Dendritic cell treated with granulocyte-macrophage colony-stimulating factor and Interleukin-4, amounts not matched to agents 40 ng/mL and 50 ng/mL, for 4 days (primary cell): ENCODE measurements at regions not wholly inside any gene's neighbourhood (a gene's known extent, or its start where the extent isn't known, plus 50 kb on each side); places are given as distances from the start of the nearest gene placed in this dataset.

ENCODE experiments used
- H3K27ac Mint-ChIP-seq: one replicate; pipeline ENCODE4 v1.8.0; 2022; ENCODE audit warnings: mild to moderate bottlenecking, mixed read lengths
- H3K27me3 Mint-ChIP-seq: one replicate; pipeline ENCODE4 v1.8.0; 2022; ENCODE audit warnings: mild to moderate bottlenecking, mixed read lengths
- H3K36me3 Mint-ChIP-seq: one replicate; pipeline ENCODE4 v1.8.0; 2022; ENCODE audit warnings: low read depth, mixed read lengths
- H3K4me1 Mint-ChIP-seq: one replicate; pipeline ENCODE4 v1.8.0; 2022; ENCODE audit warnings: low read depth, mixed read lengths
- H3K4me3 Mint-ChIP-seq: one replicate; pipeline ENCODE4 v1.8.0; 2022; ENCODE audit warnings: mild to moderate bottlenecking, moderate library complexity, mixed read lengths
- H3K9me3 Mint-ChIP-seq: one replicate; pipeline ENCODE4 v1.8.0; 2022; ENCODE audit warnings: mixed read lengths
- intact Hi-C: fragments of 100-400 bp; cut with micrococcal nuclease; formaldehyde crosslinking; loops from one replicate; pipeline ENCODE4 v1.15.0; 2022

GRCh38 chr3:1979961-1980615 is 118.6 kb upstream of the CNTN4 start:
- Mint-ChIP-seq H3K4me3 (no peak overlapping the region), H3K9me3 (peaks cover 62% of the 10 kb centered on the region), H3K36me3 (no peaks in the 10 kb centered on the region), H3K27me3 (no peaks in the 10 kb centered on the region), H3K27ac (no peak overlapping the region), H3K4me1 (no peaks in the 10 kb centered on the region)
- intact Hi-C loops = no loop called here

- intact Hi-C loops = no loop called here
- no peak overlapping the region for H3K4me3 Mint-ChIP-seq
These were observed 110.7 kb upstream of the CNTN4 start for GRCh38 chr3:1987980-1988379.

GRCh38 chr3:1998739-1999138 is 99.9 kb upstream of the CNTN4 start:
- no peaks in the 10 kb centered on the region for H3K36me3 Mint-ChIP-seq
- H3K4me3 Mint-ChIP-seq = no peak overlapping the region
- no peak overlapping the region for H3K27ac Mint-ChIP-seq
- no peaks in the 10 kb centered on the region for H3K27me3 Mint-ChIP-seq
- H3K4me1 Mint-ChIP-seq = no peaks in the 10 kb centered on the region
- intact Hi-C loops = no loop called here
- H3K9me3 Mint-ChIP-seq = peaks cover 18% of the 10 kb centered on the region

More at GRCh38 chr3:1987980-1988379, 110.7 kb upstream of the CNTN4 start:
- no peaks in the 10 kb centered on the region for H3K4me1 Mint-ChIP-seq
- H3K9me3 Mint-ChIP-seq = peaks cover 21% of the 10 kb centered on the region
- no peak overlapping the region for H3K27ac Mint-ChIP-seq
- H3K27me3 Mint-ChIP-seq = no peaks in the 10 kb centered on the region
- H3K36me3 Mint-ChIP-seq = no peaks in the 10 kb centered on the region

GRCh38 chr3:2001306-2002108 is 97.2 kb upstream of the CNTN4 start:
- no peaks in the 10 kb centered on the region for H3K27me3 Mint-ChIP-seq
- H3K36me3 Mint-ChIP-seq = no peaks in the 10 kb centered on the region
- H3K27ac Mint-ChIP-seq = no peak overlapping the region
- intact Hi-C loops = no loop called here
- no peaks in the 10 kb centered on the region for H3K4me1 Mint-ChIP-seq
- peaks cover 28% of the 10 kb centered on the region for H3K9me3 Mint-ChIP-seq
- H3K4me3 Mint-ChIP-seq = no peak overlapping the region

- intact Hi-C loops = no loop called here
- no peaks in the 10 kb centered on the region for H3K36me3 Mint-ChIP-seq
- no peaks in the 10 kb centered on the region for H3K4me1 Mint-ChIP-seq
- H3K9me3 Mint-ChIP-seq = peaks cover 4% of the 10 kb centered on the region
- no peaks in the 10 kb centered on the region for H3K27me3 Mint-ChIP-seq
- no peak overlapping the region for H3K27ac Mint-ChIP-seq
- H3K4me3 Mint-ChIP-seq = no peak overlapping the region
These were observed 74.7 kb upstream of the CNTN4 start for GRCh38 chr3:2023959-2024358.

GRCh38 chr3:2024713-2025112 is 74.0 kb upstream of the CNTN4 start:
- no peak overlapping the region for H3K27ac Mint-ChIP-seq
- peaks cover 12% of the 10 kb centered on the region for H3K9me3 Mint-ChIP-seq
- no peak overlapping the region for H3K4me3 Mint-ChIP-seq
- no peaks in the 10 kb centered on the region for H3K27me3 Mint-ChIP-seq
- no peaks in the 10 kb centered on the region for H3K4me1 Mint-ChIP-seq
- no peaks in the 10 kb centered on the region for H3K36me3 Mint-ChIP-seq
- intact Hi-C loops = no loop called here

- Mint-ChIP-seq H3K4me1 (no peaks in the 10 kb centered on the region), H3K27me3 (no peaks in the 10 kb centered on the region), H3K36me3 (no peaks in the 10 kb centered on the region), H3K27ac (no peak overlapping the region), H3K9me3 (peaks cover 28% of the 10 kb centered on the region), H3K4me3 (no peak overlapping the region)
- intact Hi-C loops = no loop called here
These were observed 69.1 kb upstream of the CNTN4 start for GRCh38 chr3:2029559-2029958.

- Mint-ChIP-seq H3K27ac (no peak overlapping the region), H3K36me3 (no peaks in the 10 kb centered on the region), H3K9me3 (peaks cover 2% of the 10 kb centered on the region), H3K4me1 (no peaks in the 10 kb centered on the region), H3K4me3 (no peak overlapping the region), H3K27me3 (no peaks in the 10 kb centered on the region)
- intact Hi-C loops = no loop called here
These were observed 62.6 kb upstream of the CNTN4 start for GRCh38 chr3:2036076-2036475.

GRCh38 chr3:2041931-2042330 is 56.7 kb upstream of the CNTN4 start:
- intact Hi-C loops = no loop called here
- no peak overlapping the region for H3K27ac Mint-ChIP-seq
- no peaks in the 10 kb centered on the region for H3K27me3 Mint-ChIP-seq
- no peaks in the 10 kb centered on the region for H3K4me1 Mint-ChIP-seq
- H3K4me3 Mint-ChIP-seq = no peak overlapping the region
- H3K36me3 Mint-ChIP-seq = no peaks in the 10 kb centered on the region
- peaks cover 11% of the 10 kb centered on the region for H3K9me3 Mint-ChIP-seq
